ENCODE measurements at regions not wholly inside any gene's neighbourhood (a gene's known extent, or its start where the extent isn't known, plus 50 kb on each side); places are given as distances from the start of the nearest gene placed in this dataset.
"Not testable (repeated sequence)": the region's sequence is repeated elsewhere in the genome, so short reads cannot be mapped to it uniquely, and the experiment has no call there.

DNA sequence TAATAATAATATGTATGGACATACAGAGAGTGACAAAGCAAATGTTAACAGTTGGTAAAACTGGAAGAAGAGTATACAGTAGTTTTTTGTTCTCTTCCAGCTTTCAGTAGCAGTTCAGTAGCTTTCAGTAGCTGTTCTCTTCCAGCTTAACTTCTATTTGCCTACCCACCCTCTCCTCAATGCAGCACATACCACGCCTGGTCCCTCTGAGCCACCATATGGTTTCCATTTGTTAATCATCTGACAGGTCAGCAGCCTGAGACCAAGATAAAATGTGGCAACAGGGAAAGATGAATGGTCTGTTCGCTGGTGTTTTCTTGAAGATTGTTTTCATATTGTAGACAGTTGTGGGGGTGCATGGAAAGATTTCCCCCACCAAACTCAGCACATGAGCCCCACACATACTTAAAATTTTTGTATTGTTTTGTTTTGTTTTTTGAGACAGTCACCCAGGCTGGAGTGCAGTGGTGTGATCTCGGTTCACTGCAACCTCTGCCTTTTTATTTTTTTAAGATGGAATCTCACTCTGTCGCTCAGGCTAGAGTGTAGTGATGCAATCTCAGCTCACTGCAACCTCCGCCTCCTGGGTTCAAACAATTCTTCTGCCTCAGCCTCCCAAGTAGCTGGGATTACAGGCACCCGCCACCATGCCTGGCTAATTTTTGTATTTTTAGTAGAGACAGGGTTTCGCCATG, 56.8 kb downstream of the ATP6V0E2 start:
- peak; percentile 85 for DNase-seq

DNA sequence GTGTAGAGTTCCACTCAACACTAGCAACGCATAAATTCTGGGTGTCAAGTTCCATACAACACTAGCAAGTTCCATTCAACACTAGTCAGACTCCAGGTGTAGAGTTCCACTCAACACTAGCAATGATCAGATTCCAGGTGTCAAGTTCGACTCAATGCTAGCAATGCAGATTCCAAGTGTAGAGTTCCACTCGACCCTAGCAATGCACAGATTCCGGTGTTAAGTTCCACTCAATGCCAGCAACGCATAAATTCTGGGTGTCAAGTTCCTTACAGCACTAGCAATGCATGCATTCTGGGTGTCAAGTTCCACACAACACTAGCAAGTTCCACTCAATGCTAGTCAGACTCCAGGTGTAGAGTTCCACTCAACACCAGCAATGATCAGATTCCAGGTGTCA, 60.0 kb downstream of the ATP6V0E2 start:
- DNase-seq = peak; percentile 20

DNA sequence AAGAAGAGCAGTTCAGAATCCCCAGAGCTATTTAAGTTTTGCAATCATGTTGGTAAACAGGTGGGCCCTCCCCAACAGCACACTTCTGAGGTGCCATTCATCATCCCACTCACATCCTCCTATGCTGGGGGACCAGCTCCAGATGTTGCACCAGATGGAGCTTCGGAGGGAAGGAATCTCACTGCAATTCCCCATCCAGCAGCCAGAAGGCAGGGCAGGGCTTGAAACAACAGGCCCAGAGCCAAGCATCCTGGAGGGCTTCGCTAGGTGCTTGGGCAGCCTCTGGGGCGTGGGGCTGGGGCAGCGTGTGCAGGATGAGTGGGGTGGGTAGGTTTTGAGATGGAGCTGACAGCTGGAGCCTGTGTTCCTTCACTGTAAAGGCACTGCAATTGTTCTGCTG, 73.6 kb downstream of the ATP6V0E2 start:
- DNase-seq = not testable (repeated sequence)

DNA sequence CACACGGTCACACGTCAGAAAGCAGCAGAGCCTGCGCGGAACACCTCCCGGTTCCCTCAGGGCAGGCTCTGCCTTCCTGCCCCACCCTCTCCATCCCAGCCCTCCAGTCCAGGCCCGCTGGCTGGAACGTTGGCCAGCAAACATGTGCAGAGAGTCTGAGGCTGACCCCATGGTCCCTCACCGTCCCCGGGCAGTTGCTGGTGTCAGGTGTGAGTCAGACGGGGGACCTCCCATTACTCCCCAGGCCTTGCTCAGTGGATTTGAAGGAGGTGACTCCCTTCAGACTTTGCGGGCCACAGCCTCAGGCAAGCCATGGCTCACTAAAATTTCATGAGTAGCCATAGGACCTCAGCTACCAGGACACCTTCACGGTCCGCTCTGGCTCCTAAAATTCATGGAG, 74.7 kb downstream of the ATP6V0E2 start:
- not testable (repeated sequence) for DNase-seq

DNA sequence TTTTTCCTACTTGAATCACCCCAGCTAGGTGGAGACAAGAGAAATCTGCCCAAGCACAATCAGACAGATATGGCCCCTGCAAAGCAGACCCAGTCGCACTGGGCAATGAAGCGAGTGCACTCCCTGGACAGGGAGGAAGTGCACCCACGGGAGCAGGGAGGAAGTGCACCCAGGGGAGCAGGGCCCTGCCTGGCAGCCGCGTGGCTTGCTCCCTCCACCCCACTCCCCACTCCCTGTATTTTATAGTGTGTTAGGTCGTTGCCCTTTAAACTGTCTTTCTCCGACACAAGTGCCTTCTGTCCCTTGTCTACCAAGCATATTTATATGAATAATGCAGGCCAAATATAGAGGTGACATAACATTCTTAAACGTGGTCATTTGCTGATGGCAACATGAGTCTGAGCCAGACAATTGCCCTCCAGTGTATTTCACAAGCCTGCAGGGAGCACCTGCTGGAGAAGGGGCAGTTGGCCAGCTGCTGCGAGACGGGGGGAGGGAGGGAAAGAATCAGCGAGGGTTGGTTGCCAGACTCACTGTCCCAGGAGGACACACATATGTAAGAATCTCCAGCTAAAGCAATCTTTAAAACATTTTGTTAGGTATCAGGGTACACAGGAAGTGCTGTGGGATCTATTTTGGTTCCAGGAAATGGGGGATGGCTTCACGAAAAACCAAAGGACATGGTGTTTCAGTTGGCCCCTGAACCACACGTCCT, 76.3 kb downstream of the ATP6V0E2 start:
- not testable (repeated sequence) for DNase-seq

DNA sequence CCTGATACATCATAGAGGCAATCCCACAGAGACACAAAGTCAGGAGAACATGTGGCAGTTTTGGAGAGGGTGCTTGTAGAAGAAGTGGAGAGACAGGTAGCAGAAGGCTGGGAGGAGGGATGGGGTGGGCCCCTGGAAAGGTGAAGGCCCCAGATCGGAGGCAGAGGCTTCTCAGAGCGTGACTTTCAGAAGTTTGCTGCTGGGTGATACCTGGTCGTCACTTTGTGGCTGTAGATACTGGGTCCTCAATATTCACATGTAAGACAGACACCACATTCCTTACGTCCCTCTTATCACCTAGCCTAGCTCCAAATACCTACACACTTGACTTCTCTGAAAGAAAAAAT, 76.8 kb downstream of the ATP6V0E2 start:
- DNase-seq = not testable (repeated sequence)

DNA sequence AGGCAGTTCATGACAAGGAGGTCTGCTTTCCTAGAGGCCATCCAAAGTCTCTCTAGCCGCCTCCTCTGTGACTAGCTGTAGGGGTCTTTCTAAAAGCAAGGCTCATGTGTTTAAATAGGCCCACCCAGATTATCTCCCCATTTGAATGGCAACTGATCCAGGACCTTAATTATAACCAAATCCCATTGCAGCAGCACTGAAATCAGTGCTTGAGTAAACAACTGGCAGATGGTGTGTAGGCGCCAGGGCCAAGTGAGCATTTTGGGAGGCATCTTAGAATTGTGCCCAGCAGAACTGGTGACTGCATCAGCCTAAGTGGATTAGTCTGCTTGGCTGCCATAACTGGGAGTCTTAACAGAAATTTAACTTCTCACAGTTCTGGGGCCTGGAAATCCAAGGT, 77.8 kb downstream of the ATP6V0E2 start:
- DNase-seq = not testable (repeated sequence)

DNA sequence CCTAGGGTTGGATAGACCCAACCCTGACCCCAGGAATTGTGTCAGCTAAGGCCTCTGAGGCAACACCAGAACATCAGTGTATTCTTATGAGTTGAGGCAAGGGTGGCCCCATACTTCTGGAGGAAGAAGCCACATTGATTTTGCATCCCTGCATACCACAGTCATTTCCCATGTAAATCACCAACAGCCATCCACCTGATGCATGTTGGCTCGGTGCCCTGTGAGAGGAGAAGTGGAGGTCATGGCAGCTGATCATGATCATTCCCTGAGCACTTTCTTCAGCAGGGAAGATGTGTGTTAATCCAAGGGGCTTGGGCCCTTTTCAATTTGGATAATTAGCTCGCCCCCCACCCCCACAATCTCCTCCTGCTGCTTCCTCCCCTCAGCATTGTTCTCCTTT, 85.1 kb downstream of the ATP6V0E2 start:
- not testable (repeated sequence) for DNase-seq

DNA sequence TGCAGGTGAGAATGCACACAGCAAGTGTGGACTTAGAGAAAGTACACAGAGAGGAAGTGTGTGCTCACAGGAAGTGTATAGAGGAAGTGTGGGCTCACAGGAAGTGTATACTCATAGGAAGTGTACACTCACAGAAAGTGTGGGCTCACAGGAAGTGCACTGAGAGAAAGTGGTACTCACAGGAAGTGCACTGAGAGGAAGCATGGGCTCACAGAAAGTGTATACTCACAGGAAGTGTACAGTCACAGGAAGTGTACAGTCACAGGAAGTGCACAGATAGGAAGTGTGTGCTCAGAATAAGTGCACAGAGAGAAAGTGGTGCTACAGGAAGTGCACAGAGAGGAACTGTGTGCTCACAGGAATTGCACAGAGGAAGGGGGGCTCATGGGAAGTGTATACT, 87.1 kb downstream of the ATP6V0E2 start:
- not testable (repeated sequence) for DNase-seq

DNA sequence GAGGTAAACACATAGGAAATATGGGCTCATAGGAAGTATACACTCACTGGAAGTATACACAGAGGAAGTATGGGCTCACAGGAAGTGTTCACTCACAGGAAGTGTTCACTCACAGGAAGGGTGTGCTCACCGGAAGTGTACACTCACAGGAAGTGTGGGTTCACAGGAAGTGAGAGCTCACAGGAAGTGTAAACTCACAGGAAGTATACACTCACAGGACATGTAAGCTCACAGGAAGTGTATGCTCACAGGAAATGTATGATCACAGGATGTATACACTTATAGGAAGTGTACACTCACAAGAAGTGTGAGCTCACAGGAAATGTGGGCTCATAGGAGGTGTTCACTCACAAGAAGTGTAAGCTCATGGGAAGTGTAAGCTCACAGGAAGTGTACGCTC, 88.1 kb downstream of the ATP6V0E2 start:
- DNase-seq = not testable (repeated sequence)

DNA sequence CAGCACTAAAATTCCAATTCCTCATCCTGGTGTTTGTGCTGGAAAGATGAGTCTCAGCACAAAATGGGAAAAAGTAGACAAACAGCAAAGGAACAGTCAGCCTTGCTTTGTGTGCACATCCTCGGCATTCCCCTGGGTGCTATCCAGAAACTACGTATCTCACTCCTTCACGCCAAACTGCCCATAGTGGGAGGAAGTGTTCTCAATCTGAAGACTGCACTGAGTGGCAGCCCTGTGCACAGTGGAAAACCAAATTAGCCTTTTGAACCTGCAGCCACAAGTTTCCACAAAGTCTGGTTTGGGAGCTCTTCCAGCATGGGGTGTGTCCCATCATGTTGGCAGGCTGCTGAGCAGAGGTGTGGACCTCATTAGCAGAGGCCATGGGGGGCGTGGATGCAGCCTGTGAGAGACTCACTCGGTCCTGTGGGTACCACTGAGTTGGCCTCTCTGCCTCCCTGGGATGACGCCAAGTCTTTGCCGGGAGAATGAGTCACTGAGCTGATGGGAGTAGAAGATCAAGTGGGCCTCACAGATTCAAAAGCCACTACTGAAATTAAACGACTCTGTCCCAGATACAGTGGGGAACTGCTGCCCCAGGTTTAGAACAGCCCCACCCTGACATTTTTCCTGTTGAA, 89.0 kb downstream of the ATP6V0E2 start:
- not testable (repeated sequence) for DNase-seq

DNA sequence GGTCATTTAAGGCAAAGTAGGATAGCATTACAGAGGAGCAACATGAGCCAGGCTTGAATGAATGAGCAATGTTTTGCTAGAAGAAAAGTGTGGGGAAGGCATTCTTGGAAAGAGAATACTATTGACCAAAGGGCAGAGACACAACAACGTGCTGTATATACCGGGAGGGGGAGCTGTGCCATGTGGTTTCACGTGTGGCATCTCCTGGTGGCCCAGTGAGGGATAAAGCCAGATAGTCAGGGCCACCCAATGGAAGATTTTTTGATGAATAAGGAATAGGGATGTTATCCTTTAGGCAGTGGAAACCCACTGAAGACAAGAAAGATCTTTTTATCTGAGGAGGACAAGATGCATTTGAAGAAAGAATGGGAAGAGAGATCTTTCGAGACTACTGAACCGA, 90.2 kb downstream of the ATP6V0E2 start:
- DNase-seq = not testable (repeated sequence)

DNA sequence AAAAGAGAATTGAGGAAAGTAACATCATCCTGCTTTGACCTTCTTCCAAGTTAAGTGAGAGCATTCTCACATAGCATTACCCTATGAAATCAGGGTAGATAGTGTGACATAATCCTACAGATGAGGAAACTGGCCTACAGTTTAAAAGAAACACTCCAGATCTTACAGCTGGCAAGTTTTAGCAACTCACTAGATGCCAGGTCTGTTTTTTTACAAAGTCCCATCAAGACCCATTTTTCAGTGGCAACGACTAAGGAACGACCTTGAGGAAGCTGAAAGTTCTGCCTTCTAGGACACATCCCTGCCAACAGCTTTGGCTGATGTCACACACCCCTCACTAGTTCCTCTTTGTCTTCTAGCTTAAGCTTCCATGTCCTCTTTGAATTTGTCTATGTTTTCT, 92.7 kb downstream of the ATP6V0E2 start:
- not testable (repeated sequence) for DNase-seq

DNA sequence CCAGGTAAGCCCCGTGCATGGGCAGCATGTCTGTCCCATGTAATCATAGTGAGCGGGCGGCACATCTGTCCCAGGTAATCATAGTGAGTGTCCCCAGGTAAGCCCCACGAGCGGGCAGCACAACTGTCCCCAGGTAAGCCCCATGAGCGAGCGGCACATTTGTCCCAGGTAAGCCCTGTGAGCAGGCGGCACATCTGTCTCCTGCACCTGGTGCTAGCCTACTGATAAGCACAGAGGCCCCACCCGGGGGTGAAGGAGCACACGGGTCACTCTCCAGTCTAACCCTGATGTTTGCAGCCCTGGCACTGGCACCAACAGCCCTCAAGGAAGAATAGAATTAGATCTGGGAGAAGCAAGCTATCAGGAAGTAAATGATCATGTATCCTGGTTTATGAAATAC, 99.2 kb downstream of the ATP6V0E2 start:
- DNase-seq = not testable (repeated sequence)

DNA sequence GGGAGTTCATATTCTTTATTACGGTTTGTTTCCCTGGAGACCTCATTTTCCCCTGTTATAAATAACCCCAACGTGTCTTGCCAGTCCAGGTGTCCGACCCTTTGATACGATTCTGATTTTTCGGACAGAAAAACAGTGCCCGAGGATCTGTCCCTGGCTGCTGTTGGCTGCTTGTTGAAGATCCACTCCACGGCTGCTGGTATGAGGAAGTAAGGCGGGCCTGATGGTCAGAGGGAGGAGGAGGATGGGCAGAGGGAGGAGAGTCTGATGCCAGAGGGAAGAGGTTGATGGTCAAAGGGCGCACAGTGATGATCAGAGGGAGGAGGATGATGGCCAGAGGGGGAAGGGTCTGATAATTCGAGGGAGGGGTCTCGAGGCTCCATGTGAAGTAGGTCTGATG, 99.9 kb downstream of the ATP6V0E2 start:
- DNase-seq = not testable (repeated sequence)

DNA sequence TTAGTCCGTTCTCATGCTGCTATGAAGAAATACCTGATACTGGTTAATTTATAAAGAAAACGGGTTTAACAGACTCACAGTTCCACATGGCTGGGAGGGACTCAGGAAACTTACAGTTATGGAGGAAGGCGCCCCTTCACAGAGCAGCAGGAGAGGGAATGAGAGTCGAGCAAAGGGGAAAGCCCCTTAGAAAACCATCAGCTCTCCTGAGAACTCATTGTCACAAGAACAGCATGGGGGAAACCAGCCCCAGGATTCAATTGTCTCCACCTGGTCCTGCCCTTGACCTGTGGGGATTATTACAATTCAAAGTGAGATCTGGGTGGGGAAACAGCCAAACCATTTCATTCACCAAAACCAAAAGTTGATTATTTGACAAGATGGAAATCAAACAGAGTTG, 101.8 kb downstream of the ATP6V0E2 start:
- not testable (repeated sequence) for DNase-seq

DNA sequence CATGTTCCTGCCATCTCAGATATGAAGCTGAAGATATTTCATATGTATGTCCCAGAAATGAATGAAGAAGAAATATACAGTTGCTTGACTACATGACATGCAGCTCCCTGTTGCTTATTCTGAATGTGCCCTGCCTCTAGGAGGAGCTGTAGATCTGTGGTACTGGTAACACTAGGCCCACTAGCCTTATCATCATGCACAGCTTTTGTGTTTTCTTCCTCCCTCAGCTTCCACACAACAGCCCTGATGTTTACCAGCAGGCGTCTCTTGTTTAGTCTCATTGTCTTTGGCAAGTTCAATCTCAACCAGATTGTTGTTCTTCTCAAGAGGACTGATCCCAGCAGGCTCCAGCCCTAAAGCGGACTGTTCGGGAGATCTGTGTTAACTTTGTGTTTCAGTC, 104.8 kb downstream of the ATP6V0E2 start:
- not testable (repeated sequence) for DNase-seq

DNA sequence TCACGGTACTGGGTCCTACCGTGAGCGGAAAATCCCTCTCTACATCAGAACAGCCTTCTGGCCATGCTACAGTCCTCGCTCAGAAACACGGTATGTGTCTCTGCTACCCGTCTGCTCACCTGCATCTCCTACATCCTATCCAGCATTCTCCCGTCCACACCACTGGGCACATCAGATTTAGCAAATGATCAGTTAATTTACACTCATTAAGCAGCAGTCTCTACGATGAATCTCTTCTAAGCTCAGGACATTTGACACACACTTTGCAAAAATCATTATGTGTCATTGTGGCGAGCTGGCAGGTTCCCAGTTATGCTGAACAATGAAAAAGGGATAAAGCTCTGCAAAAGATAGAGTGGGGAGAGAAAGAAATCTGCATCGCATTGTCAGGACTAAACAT, 105.2 kb downstream of the ATP6V0E2 start:
- DNase-seq = not testable (repeated sequence)

DNA sequence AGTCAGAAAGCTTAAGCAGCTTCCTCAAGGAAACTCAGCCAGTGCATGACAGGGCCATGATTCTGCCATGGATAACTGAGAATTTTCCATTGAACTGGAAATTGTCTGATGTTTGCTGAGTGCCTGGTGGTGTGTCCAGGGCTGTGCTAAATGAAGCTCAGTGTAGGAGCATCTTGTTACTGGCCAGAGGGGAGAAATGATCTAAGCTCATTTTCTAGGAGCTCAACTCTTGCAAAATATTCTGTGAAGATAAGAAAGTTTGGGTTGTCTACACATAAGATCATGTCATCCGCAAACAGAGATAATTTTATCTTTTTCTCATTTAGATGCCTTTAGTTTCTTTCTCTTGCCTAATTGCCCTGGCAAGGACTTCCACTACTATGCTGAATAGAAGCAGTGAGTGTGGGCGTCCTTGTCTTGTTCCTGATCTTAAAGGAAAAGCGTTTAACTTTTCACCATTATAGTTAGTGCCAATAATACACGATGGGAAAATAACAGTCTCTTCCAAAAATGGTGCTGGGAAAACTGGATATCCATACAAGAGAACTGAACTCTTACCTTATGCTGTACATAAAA, 108.9 kb downstream of the ATP6V0E2 start:
- not testable (repeated sequence) for DNase-seq

DNA sequence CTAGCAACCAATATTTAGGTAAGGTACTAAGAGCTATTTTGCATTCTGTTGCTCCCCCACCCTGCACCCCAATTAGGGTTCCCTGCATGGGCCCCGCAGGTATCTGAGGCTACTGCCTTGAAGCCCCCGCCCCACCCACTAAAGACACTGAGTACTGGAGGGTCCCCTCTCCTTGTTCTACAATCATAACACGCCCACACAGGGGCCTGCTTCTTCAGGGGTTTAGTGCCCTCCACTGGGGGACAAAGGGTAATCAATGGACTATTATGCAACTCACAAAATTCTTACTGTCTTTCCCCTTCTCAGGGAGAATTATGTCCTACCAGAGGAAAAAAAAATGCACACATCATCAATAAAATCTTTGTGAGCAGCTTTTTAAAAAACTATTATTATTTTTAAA, 113.1 kb downstream of the ATP6V0E2 start:
- not testable (repeated sequence) for DNase-seq

DNA sequence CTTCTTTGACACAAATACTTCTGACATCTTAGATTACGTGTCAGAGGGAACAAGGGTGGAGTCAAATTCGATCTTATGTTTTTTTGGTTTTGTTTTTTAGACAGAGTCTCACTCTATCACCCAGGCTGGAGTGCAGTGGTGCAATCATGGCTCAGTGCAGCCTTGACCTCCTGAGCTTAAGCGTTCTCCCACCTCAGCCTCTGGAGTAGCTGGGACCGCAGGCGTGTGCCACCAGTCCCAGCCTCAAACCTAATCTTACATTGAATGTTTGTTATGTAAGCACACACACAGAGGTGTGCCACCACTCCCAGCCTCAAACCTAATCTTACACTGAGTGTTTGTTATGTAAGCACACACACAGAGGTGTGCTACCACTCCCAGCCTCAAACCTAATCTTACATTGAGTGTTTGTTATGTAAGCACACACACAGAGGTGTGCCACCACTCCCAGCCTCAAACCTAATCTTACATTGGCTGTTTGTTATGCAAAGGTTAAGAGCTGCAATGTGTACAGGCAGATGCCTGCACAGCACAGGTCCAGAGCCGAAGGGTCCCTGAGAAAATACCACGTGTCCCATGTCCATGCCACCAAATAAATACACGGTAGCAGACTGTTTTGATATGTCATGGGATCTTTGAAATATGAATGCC, 118.0 kb downstream of the ATP6V0E2 start:
- not testable (repeated sequence) for DNase-seq

DNA sequence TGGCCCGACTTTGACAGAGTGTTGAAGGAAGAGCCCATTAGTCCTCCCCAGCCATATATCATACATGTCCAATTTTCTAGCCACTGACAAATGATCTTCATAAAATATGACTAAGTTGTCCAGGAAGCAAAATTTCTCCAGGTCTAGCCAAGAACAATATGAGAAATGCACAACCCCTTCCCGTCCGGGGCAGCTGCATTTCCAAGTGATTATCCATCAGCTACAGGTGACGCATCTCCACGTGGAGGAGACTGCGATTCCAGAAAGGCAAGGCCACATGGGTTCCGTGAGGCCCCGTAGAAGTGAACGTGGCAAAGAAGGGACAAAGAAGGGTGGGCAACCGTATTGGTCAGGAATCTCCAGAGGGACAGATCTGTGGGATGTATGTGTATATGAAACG, 118.6 kb downstream of the ATP6V0E2 start:
- not testable (repeated sequence) for DNase-seq

Measured in renal pelvis (tissue), 1 donor.